Ishikawa (cell line): ENCODE measurements at regions not wholly inside any gene's neighbourhood (a gene's known extent, or its start where the extent isn't known, plus 50 kb on each side); places are given as distances from the start of the nearest gene placed in this dataset.

Experiments used
- CREB1 ChIP-seq: IDR thresholded peaks from 2 replicates; pipeline ENCODE4 v1.6.1; 2012; ENCODE audit warnings: low read depth
- EGR1 ChIP-seq: IDR thresholded peaks from 2 replicates; pipeline ENCODE4 v1.6.1; 2012
- TEAD4 ChIP-seq: IDR thresholded peaks from 2 replicates; pipeline ENCODE4 v1.6.1; 2012
- ZBTB7A ChIP-seq: IDR thresholded peaks from 2 replicates; pipeline ENCODE4 v1.6.1; 2012; ENCODE audit warnings: low read depth

GRCh38 chr10:90417029-90417428 is 440.8 kb downstream of the HTR7 start:
- TF ChIP-seq ZBTB7A, result no peak
- TF ChIP-seq CREB1, result no peak
- TF ChIP-seq EGR1, result no peak
- no peak for TF ChIP-seq TEAD4
